ENCODE measurements at regions not wholly inside any gene's neighbourhood (a gene's known extent, or its start where the extent isn't known, plus 50 kb on each side); places are given as distances from the start of the nearest gene placed in this dataset.

DNA sequence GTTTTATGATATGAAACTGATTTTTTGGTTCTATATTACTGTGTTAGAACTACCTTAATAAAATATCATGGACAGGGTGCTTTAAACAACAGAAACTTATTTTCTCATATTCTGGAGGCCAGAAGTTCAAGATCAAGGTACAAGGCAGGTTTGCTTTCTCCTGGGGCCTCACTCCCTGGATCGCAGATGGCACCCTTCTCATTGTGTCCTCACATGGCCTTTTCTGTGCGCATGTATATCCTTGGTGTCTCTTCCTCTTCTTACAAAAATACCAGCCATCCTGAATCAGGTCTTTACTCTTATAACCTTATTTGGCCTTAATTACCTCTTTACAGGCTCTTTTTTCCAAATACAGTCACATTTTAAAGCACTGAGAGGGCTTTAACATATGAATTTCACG, 906.1 kb downstream of the CDH11 start:
- FAIRE-seq, result no peak

DNA sequence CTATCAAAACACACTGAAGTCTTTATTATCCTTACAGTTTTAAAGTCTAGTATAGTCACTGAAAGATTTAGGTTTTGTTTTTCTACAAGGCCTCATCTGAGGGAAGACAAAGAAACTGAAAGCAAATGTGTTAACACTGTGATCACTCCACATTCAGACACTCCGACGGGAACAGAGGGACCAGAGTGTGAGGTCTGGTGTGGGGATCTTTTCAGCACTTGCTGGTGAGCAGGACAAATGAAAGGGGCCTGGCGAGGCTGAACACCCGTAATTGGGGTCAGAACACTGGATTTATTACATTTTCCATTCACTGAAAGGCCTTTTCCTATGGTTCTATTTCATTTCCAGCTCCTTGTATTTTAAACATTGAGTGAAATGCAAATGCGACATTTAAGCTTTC, 910.5 kb downstream of the CDH11 start:
- no peak for FAIRE-seq

DNA sequence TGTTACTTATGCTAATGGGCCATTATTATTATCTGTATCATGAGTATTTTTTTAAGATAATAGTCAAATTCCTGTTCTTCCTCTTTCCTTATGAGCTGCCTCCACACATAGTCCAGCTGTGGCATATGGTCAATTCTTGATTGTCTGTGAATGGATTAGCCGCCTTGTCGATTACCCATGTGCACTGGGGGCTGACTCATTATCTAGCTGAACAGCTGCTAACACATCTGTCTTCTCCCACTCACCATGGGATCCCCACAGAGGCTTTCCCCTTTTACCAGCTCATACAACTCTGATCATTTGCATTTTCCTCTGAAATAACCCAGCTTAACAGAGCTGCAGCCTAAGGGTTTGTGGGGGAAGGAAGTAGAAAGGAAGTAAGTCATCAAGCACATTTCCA, 915.0 kb downstream of the CDH11 start:
- no peak for FAIRE-seq

GRCh38 chr16:64203126-64203525, 918.7 kb downstream of the CDH11 start:
- no peak for FAIRE-seq

DNA sequence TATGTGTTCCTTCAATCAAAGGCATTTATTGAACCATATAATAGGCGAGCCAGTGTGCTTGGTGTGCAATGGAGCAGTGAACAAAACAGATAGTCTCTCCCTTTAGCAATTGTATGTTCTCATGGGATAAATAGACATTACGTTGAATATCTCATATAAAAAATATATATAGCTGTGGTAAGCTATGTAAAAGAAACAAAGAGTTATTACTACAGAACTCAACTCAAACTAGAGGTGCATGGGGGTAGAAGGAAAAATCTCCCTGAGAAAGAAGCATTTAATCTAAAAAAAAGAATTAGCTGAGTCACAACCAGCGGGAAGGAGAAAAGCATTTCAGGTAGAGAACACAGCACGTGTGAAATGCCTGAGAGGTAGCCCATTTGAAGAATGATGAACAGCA, 919.3 kb downstream of the CDH11 start:
- FAIRE-seq, result no peak

DNA sequence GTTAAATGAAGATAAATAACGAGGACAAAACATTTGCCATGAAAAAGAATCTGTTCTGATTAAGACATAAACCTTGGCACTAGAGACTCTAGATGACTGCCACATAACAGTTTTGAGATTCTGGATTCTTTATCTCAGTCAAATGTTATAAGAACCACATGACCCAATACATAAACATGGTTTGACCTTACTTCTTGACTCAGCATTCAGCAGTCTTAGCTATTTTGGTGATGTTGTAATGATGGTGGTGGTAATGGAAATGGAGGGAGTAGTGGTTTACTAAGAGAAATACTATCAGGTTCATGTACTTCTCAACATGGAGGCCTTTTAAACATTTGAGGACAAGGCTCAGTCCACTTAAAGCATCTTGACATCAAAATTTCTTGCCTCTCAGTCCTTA, 925.4 kb downstream of the CDH11 start:
- no peak for FAIRE-seq

- FAIRE-seq, result no peak
Observed at GRCh38 chr16:64185954-64186353, 935.9 kb downstream of the CDH11 start.

DNA sequence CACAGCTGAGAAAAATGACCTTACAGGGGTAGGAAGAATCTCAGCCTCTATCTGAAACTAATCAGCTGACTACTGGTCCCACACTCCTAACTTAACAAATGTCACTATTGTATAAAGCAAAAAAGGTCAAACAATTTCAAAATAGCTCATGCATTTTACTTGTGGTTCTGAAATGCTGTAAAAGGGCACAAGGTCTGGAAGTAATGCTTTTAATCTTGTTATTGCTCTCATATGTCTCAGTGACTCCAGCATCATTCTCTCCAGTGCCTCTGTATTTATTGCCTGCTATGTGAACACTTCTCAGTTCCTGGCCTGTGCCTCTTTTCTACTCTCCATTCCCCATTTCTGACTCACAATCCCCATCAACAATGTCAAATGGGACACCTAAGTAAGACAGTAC, 937.7 kb downstream of the CDH11 start:
- no peak for FAIRE-seq

DNA sequence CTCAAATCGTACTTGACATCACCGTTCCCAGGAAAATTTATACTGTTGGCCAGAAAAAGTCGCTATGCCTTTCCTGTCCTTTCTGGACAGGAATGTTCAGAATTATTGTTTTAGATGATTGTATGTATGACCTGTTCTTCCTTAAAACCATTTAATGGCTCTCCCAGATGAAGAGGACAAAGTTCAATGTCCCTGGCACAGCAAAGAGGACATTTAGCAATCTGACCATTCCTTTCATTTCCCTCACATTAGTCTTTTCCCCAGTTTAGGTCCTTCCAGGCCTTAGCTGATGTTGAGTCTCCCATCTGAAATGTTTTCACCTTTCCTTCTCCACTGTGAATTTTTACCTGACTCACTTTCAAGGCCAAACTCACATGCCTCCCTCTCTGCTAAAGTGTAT, 938.9 kb downstream of the CDH11 start:
- FAIRE-seq, result no peak

GRCh38 chr16:64181271-64181925, 940.5 kb downstream of the CDH11 start:
- FAIRE-seq, result no peak

GRCh38 chr16:64180136-64180900, 941.5 kb downstream of the CDH11 start:
- no peak for FAIRE-seq

DNA sequence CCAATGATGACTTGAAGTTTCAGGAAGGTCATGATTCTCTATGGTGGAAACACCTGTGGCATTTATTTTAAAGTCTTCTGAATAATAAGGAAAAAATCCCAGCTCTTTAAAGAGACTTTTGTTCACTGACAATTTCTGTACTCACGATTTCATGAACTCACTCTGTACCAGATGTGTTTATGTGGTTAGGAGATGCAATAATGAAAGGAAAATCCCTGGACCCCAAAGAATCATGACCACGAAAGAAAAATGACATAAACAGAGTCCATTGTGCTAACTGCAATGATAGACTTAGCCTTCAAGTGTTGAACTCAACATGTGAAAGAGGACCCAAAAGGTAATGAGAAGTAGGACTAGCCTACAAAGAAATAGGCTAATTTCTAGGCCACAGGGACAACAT, 947.5 kb downstream of the CDH11 start:
- FAIRE-seq, result no peak

- FAIRE-seq, result no peak
Observed at GRCh38 chr16:64172652-64173051, 949.2 kb downstream of the CDH11 start.

DNA sequence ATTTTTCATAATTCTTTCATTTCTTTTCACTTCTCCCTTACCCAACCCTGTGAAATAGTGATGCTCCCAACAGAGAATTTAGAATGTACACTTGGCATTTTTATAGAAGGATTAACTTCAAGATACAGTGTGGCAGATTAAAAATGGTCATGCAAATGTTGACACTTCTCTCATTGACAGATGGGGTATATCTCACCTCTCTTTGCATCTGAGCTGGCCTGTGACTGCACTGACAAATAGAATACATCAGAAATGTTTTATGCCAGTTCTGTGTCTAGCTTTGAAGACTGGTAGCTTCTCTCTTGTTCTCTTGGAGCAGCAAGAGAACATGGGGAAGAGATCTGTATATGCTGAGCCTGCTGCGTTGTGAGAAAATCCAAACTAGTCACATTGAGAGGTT, 949.6 kb downstream of the CDH11 start:
- no peak for FAIRE-seq

DNA sequence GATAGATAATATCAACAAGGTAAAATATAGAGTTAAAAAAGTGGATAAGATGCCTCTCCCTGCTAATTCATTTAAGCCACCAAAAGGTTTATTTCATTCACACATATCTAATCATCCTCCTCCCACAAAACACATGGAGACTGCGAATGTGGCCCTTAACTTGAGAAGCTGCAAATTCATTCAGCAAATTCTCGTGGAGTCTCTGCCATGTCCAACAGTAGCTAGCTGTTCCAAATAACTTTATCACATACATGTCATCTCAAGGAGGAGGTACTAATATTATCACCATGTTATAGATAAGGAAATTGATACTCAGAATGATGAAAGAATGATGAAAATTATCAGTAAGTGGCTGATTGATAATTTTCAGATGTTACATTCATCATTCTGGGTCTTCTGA, 950.2 kb downstream of the CDH11 start:
- no peak for FAIRE-seq

DNA sequence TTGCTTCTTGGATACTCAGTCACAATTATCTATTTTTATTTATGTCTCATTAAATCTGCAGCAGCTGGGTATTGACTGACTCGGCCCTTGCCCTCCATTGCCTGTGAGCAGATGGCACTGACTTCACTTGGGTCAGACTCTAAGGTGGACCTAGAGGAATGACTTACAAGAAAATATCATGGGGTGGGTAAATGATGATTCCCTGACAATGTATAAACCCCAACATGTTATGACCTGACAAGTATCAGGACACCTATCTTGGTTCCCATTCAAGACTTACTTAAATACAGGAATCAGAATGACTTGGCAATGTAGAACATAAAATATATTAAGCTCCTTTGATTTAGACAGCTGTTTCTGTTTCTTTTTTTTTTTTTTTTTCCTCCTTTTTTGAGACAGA, 953.5 kb downstream of the CDH11 start:
- no peak for FAIRE-seq

DNA sequence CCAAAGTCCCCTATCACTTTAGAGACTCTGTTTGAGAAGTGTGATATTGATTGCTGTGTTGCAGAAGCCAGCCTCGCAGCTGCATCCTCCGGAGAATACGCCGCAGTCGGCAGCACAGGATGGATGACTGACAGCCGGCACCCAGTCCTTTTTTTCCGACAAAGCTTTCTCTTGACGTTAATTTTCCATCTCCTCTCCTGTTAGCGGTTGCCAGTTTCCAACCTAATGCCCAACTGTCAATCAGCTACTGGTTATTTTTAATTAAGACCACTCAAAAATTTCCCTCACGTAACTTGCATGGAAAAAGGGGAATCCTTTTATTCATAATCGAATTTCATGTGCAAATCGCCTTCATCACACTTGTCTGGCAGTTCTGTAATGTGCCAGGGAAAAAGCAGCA, 953.9 kb downstream of the CDH11 start:
- FAIRE-seq, result no peak

DNA sequence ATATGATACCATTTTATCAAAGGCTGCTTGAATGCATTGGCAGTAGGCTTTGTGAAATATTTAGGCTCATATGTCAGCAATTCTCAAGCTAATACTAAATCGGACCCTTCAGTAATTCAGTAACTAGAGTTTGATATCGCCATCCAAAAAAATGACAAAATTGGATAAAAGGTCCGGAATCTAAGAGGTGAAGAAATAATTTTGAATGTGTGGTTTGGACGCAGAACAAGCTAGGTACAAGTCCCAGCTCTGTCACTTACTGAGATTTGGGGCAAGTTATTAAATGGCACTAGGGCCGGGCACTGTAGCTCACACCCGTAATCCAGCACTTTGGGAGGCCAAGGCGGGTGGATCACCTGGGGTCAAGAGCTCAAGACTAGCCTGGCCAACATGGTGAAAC, 956.5 kb downstream of the CDH11 start:
- no peak for FAIRE-seq

DNA sequence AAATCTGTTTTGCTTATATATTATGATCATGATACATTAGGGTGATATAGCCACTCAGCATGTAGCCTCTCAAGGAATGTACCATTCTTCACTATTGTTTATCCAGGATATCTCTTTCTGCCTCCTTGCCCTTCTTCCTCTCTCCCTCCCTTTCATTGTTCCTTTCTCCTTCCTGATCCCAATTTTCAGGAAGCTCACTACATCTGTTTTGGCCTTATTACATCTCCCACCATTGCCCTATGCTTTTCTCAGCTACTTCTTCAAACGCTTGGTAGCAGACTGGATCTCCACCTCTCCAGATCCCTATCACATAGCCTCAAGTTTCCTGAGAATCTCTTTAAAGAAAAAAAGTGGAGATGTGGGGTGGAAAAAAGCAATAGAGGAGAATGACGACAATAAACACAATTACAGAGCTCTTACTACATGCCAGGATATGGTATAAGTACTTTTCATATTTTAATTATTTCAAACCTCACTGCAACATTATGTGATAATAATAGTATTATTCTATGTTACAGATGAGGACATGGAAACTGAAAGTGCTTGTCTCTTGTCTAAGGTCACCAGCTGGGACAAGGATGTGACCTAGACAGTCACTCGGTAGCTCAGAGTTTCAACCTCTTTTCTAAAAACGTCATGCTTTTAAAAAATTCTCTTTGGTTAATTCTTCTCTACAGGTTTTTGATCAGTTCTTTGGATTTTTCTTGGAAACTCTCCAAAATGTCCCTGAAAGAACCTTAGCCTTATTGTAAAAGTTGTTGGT, 959.1 kb downstream of the CDH11 start:
- no peak for FAIRE-seq

DNA sequence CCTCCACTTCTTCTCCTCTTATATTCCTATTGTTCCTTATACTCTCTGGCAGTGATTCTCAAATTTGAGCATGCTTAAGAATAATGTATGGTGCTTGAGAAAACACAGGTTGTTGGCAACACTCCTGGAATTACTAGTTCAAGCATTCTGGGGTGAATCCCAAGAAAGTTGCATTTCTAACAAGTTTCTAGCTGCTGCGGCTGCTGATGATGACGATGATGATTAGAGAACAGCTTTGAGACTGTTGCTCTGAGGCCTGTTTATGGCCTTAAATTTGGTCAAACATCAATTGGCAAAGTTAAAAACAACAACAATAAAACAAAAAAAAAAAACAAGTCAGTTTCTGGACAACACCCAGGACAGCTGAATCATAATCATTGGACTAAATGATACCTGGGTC, 961.9 kb downstream of the CDH11 start:
- FAIRE-seq, result no peak

- FAIRE-seq, result no peak
Observed at GRCh38 chr16:64158941-64159588, 962.8 kb downstream of the CDH11 start.

DNA sequence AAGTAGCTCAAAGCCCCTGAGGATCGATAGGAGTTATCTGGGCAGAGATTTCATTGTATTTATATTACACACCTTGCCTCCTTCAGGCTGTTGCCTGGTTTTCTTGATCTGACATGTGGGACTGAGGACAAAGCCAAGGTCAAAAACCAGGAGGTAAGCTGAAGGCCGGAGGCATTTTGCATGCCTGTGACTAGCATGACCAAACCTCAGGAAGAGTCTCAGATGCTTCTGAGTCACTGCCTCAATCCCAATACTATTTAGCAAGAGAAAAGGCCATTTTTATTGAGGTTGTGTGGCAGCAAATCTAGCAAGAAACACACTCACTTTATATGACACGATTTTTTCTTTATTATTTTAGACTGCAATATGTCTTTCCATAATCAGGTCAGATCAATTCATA, 968.1 kb downstream of the CDH11 start:
- FAIRE-seq, result no peak

- FAIRE-seq, result no peak
Observed at GRCh38 chr16:64151990-64152767, 969.7 kb downstream of the CDH11 start.

Measured in TTC549 (cell line).